Esophagus (tissue), 2 donors: ENCODE measurements at regions not wholly inside any gene's neighbourhood (a gene's known extent, or its start where the extent isn't known, plus 50 kb on each side); places are given as distances from the start of the nearest gene placed in this dataset.

Experiments used
- H3K27ac ChIP-seq, 2 donors: one replicate each; pipeline ENCODE4 v1.5.1; 2013; ENCODE audit warnings: low read depth in 2 of 2, mild to moderate bottlenecking in 2 of 2, inconsistent platforms in 1 of 2, low read length in 1 of 2, moderate library complexity in 1 of 2
- H3K27me3 ChIP-seq, 2 donors: one replicate each; pipeline ENCODE4 v1.6.1; 2013; ENCODE audit warnings: low read length in 2 of 2, control low read depth in 1 of 2, mild to moderate bottlenecking in 1 of 2; ENCODE audit not compliant: insufficient read depth in 2 of 2, control insufficient read depth in 1 of 2
- H3K36me3 ChIP-seq, 2 donors: one replicate each; pipeline ENCODE4 v1.6.1; 2013; ENCODE audit warnings: low read length in 1 of 2; ENCODE audit not compliant: control insufficient read depth in 2 of 2, insufficient read depth in 2 of 2
- H3K4me1 ChIP-seq, 2 donors: one replicate each; pipeline ENCODE4 v1.6.1; 2013; ENCODE audit warnings: low read length in 1 of 2; ENCODE audit not compliant: control insufficient read depth in 2 of 2, insufficient read depth in 2 of 2
- H3K4me3 ChIP-seq, 2 donors: one replicate each; pipeline ENCODE4 v1.5.1; 2013; ENCODE audit warnings: low read length in 2 of 2, mild to moderate bottlenecking in 2 of 2, low read depth in 1 of 2, moderate library complexity in 1 of 2
- H3K9me3 ChIP-seq, 2 donors: one replicate each; pipeline ENCODE4 v1.6.1; 2013; ENCODE audit warnings: mild to moderate bottlenecking in 2 of 2, low read depth in 1 of 2, low read length in 1 of 2, moderate library complexity in 1 of 2; ENCODE audit not compliant: control insufficient read depth in 2 of 2, insufficient read depth in 1 of 2
- WGBS, 2 donors: extraction: QIAGEN DNeasy Blood & Tissue Kit; methylation state at CpG; one replicate each; pipeline ENCODE4 v1.1.7; 2013; 5-methylcytosine and 5-hydroxymethylcytosine counted together
- donor health status: healthy with polysubstance abuse.
- donor health status: Bipolar disorder and iron deficiency.

GRCh38 chr2:12293874-12294273 lies 422.9 kb upstream of the TRIB2 start:
- no peak overlapping the region for H3K4me3 ChIP-seq
- WGBS, 2 donors: 82 to 92% methylated on average over 1 of the region's 1 CpG
- no peaks in the 10 kb centered on the region for H3K36me3 ChIP-seq
- peaks cover 0 to 3% of the 10 kb centered on the region in 2 donors for H3K4me1 ChIP-seq
- no peaks in the 10 kb centered on the region for H3K27me3 ChIP-seq
- no peak overlapping the region for H3K27ac ChIP-seq
- H3K9me3 ChIP-seq: no peaks in the 10 kb centered on the region

- Histone ChIP-seq H3K4me3 (no peak overlapping the region), H3K27ac (no peak overlapping the region), H3K9me3 (no peaks in the 10 kb centered on the region), H3K4me1 (peaks cover 0 to 3% of the 10 kb centered on the region in 2 donors), H3K27me3 (no peaks in the 10 kb centered on the region), H3K36me3 (no peaks in the 10 kb centered on the region)
- 87 to 90% methylated on average over 4 of the region's 4 CpGs for WGBS, 2 donors
These were observed 420.7 kb upstream of the TRIB2 start for GRCh38 chr2:12295856-12296519.

GRCh38 chr2:12296915-12297314 lies 419.8 kb upstream of the TRIB2 start:
- peaks cover 0 to 3% of the 10 kb centered on the region in 2 donors for H3K4me1 ChIP-seq
- no peak overlapping the region for H3K4me3 ChIP-seq
- H3K27me3 ChIP-seq: no peaks in the 10 kb centered on the region
- no peaks in the 10 kb centered on the region for H3K36me3 ChIP-seq
- H3K27ac ChIP-seq: no peak overlapping the region
- H3K9me3 ChIP-seq: no peaks in the 10 kb centered on the region

GRCh38 chr2:12298352-12298751 lies 418.4 kb upstream of the TRIB2 start:
- Histone ChIP-seq H3K9me3 (no peaks in the 10 kb centered on the region), H3K4me1 (peaks cover 0 to 3% of the 10 kb centered on the region in 2 donors), H3K4me3 (no peak overlapping the region), H3K27ac (no peak overlapping the region), H3K36me3 (no peaks in the 10 kb centered on the region), H3K27me3 (no peaks in the 10 kb centered on the region)
- 89 to 93% methylated on average over 2 of the region's 2 CpGs for WGBS, 2 donors

- no peaks in the 10 kb centered on the region for H3K27me3 ChIP-seq
- no peaks in the 10 kb centered on the region for H3K9me3 ChIP-seq
- peaks cover 0 to 5% of the 10 kb centered on the region in 2 donors for H3K4me1 ChIP-seq
- WGBS, 2 donors: 50% methylated on average over 1 of the region's 1 CpG
- H3K27ac ChIP-seq: no peak overlapping the region
- no peak overlapping the region for H3K4me3 ChIP-seq
- H3K36me3 ChIP-seq: no peaks in the 10 kb centered on the region
These were observed 417.3 kb upstream of the TRIB2 start for GRCh38 chr2:12299431-12299830.

- WGBS, 2 donors: 52 to 65% methylated on average over 4 of the region's 4 CpGs
- no peak overlapping the region for H3K27ac ChIP-seq
These were observed 416.6 kb upstream of the TRIB2 start for GRCh38 chr2:12300019-12300602.

GRCh38 chr2:12300927-12301326 lies 415.8 kb upstream of the TRIB2 start:
- H3K4me1 ChIP-seq: peaks cover 0 to 5% of the 10 kb centered on the region in 2 donors
- H3K27me3 ChIP-seq: no peaks in the 10 kb centered on the region
- 65 to 73% methylated on average over 5 of the region's 5 CpGs for WGBS, 2 donors
- H3K36me3 ChIP-seq: no peaks in the 10 kb centered on the region
- H3K4me3 ChIP-seq: no peak overlapping the region
- H3K27ac ChIP-seq: no peak overlapping the region
- H3K9me3 ChIP-seq: no peaks in the 10 kb centered on the region

More at GRCh38 chr2:12300019-12300602, 416.6 kb upstream of the TRIB2 start:
- no peaks in the 10 kb centered on the region for H3K9me3 ChIP-seq
- H3K36me3 ChIP-seq: no peaks in the 10 kb centered on the region
- no peak overlapping the region for H3K4me3 ChIP-seq
- peaks cover 0 to 5% of the 10 kb centered on the region in 2 donors for H3K4me1 ChIP-seq
- no peaks in the 10 kb centered on the region for H3K27me3 ChIP-seq

- H3K9me3 ChIP-seq: no peaks in the 10 kb centered on the region
- no peak overlapping the region for H3K4me3 ChIP-seq
- H3K27me3 ChIP-seq: no peaks in the 10 kb centered on the region
- peaks cover 0 to 3% of the 10 kb centered on the region in 2 donors for H3K4me1 ChIP-seq
- no peak overlapping the region for H3K27ac ChIP-seq
- WGBS, 2 donors: 85 to 89% methylated on average over 3 of the region's 3 CpGs
- H3K36me3 ChIP-seq: no peaks in the 10 kb centered on the region
These were observed 414.6 kb upstream of the TRIB2 start for GRCh38 chr2:12302140-12302539.

GRCh38 chr2:12302691-12303090 lies 414.0 kb upstream of the TRIB2 start:
- no peaks in the 10 kb centered on the region for H3K9me3 ChIP-seq
- H3K27ac ChIP-seq: no peak overlapping the region
- no peaks in the 10 kb centered on the region for H3K27me3 ChIP-seq
- peaks cover 0 to 2% of the 10 kb centered on the region in 2 donors for H3K4me1 ChIP-seq
- H3K4me3 ChIP-seq: no peak overlapping the region
- H3K36me3 ChIP-seq: no peaks in the 10 kb centered on the region
- WGBS, 2 donors: 96 to 98% methylated on average over 3 of the region's 3 CpGs
